WTC11 (cell line): ENCODE measurements at regions not wholly inside any gene's neighbourhood (a gene's known extent, or its start where the extent isn't known, plus 50 kb on each side); places are given as distances from the start of the nearest gene placed in this dataset.

Source experiments
- ATAC-seq: fragments of 200-7000 bp; cut with Tn5 transposase; 2 replicates; pipeline ENCODE4 v1.10.0; 2021; ENCODE audit warnings: mild to moderate bottlenecking, moderate library complexity
- CTCF ChIA-PET: fragments of 300-600 bp; sonication (Branson Sonifier 250); formaldehyde crosslinking; loops from one replicate; lab custom pipeline; 2021; ENCODE audit warnings: antibody characterized with exemption; lab: Charles Lee
- POLR2A ChIA-PET: fragments of 350-600 bp; sonication (Branson Sonifier 250); formaldehyde crosslinking; loops from one replicate; lab custom pipeline; 2021; ENCODE audit warnings: antibody characterized with exemption; lab: Charles Lee
- DNase-seq: peaks from one replicate; pipeline ENCODE4 v3.0.0; 2021; ENCODE audit warnings: low spot score
- H3K27ac Mint-ChIP-seq: 2 replicates; pipeline ENCODE4 v1.8.0; 2021; ENCODE audit warnings: mixed read lengths
- H3K27me3 Mint-ChIP-seq: 2 replicates; pipeline ENCODE4 v1.8.0; 2021; ENCODE audit warnings: low read depth, mild to moderate bottlenecking, moderate library complexity, mixed read lengths
- H3K36me3 Mint-ChIP-seq: 2 replicates; pipeline ENCODE4 v1.8.0; 2021; ENCODE audit warnings: mixed read lengths
- H3K4me1 Mint-ChIP-seq: 2 replicates; pipeline ENCODE4 v1.8.0; 2022; ENCODE audit warnings: mixed read lengths
- H3K4me3 Mint-ChIP-seq: 2 replicates; pipeline ENCODE4 v1.8.0; 2021; ENCODE audit warnings: mild to moderate bottlenecking, moderate library complexity, mixed read lengths
- H3K9me3 Mint-ChIP-seq: 2 replicates; pipeline ENCODE4 v1.8.0; 2021; ENCODE audit warnings: mixed read lengths
- ATF1 ChIP-seq: sonication (generic); formaldehyde crosslinking; IDR thresholded peaks from 2 replicates; pipeline ENCODE4 v1.8.1; 2023; ENCODE audit warnings: mild to moderate bottlenecking, moderate library complexity, missing genetic modification reagents
- CBFB ChIP-seq: sonication (generic); formaldehyde crosslinking; IDR thresholded peaks from 2 replicates; pipeline ENCODE4 v1.8.1; 2022; ENCODE audit warnings: mild to moderate bottlenecking, low read depth, missing genetic modification reagents
- ELF4 ChIP-seq: sonication (generic); formaldehyde crosslinking; IDR thresholded peaks from 2 replicates; pipeline ENCODE4 v1.8.1; 2022; ENCODE audit warnings: low read depth, mild to moderate bottlenecking, moderate library complexity, missing genetic modification reagents
- IRF2 ChIP-seq: sonication (generic); formaldehyde crosslinking; IDR thresholded peaks from 2 replicates; pipeline ENCODE4 v1.8.0; 2022; ENCODE audit warnings: low read depth, missing genetic modification reagents, borderline replicate concordance
- MAX ChIP-seq: sonication (generic); formaldehyde crosslinking; IDR thresholded peaks from 2 replicates; pipeline ENCODE4 v1.8.0; 2022; ENCODE audit warnings: mild to moderate bottlenecking, missing genetic modification reagents
- MLX ChIP-seq: sonication (generic); formaldehyde crosslinking; IDR thresholded peaks from 2 replicates; pipeline ENCODE4 v1.8.1; 2023; ENCODE audit warnings: mild to moderate bottlenecking, missing genetic modification reagents, moderate library complexity
- NR3C1 ChIP-seq: sonication (generic); formaldehyde crosslinking; conservative IDR thresholded peaks from 2 replicates; pipeline ENCODE4 v1.8.1; 2023; ENCODE audit warnings: low read depth, mild to moderate bottlenecking, missing genetic modification reagents
- OVOL2 ChIP-seq: fragments of 250-450 bp; sonication (Bioruptor Pico); IDR thresholded peaks from 2 replicates; pipeline ENCODE4 v1.9.0; 2021; ENCODE audit warnings: mild to moderate bottlenecking, borderline replicate concordance
- PREB ChIP-seq: sonication (generic); formaldehyde crosslinking; IDR thresholded peaks from 2 replicates; pipeline ENCODE4 v1.8.1; 2022; ENCODE audit warnings: mild to moderate bottlenecking, missing genetic modification reagents, moderate library complexity, borderline replicate concordance
- SMAD4 ChIP-seq: sonication (generic); formaldehyde crosslinking; IDR thresholded peaks from 2 replicates; pipeline ENCODE4 v1.8.0; 2022; ENCODE audit warnings: mild to moderate bottlenecking, missing genetic modification reagents
- TEAD4 ChIP-seq: sonication (generic); formaldehyde crosslinking; IDR thresholded peaks from 2 replicates; pipeline ENCODE4 v1.8.0; 2022; ENCODE audit warnings: mild to moderate bottlenecking, missing genetic modification reagents
- ZNF317 ChIP-seq: sonication (generic); formaldehyde crosslinking; IDR thresholded peaks from 2 replicates; pipeline ENCODE4 v1.8.1; 2023; ENCODE audit warnings: low read depth, mild to moderate bottlenecking, moderate library complexity, missing genetic modification reagents, borderline replicate concordance
- ZNF512 ChIP-seq: sonication (generic); formaldehyde crosslinking; IDR thresholded peaks from 2 replicates; pipeline ENCODE4 v1.8.1; 2022; ENCODE audit warnings: missing genetic modification reagents, borderline replicate concordance
- TF ChIP-seq, protein P1 (sequence below): fragments of 250-450 bp; sonication (Bioruptor Pico); IDR thresholded peaks from 2 replicates; pipeline ENCODE4 v1.9.0; 2021; ENCODE audit warnings: mild to moderate bottlenecking, borderline replicate concordance
- TF ChIP-seq, protein P2 (sequence below): sonication (generic); formaldehyde crosslinking; IDR thresholded peaks from 2 replicates; pipeline ENCODE4 v1.8.1; 2023; ENCODE audit warnings: mild to moderate bottlenecking, moderate library complexity, missing genetic modification reagents
- TF ChIP-seq, protein P3 (sequence below): sonication (generic); formaldehyde crosslinking; IDR thresholded peaks from 2 replicates; pipeline ENCODE4 v1.8.0; 2022; ENCODE audit warnings: mild to moderate bottlenecking, missing genetic modification reagents

DNA sequence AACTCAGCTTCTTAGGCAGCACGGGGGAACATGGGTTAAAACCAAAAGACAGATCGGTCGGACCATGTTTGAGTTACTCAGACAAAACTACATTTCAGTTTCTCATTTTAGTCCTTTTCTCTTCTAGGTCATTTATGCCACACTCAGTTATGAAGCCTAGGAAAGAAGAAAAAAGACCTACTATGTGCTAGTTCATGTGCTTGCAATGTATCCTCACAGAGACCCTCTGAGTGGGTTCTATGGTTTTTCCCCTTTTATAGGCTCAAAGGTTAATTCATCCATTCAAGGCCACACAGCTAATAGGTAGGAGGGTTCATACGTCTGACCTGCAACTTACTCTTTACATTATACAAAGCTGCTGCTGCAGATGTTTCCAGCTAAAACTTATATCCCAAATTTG, 104.7 kb upstream of the ZNF438 start:
- Mint-ChIP-seq H3K27ac (no peak overlapping the region), H3K27me3 (peaks cover 9% of the 10 kb centered on the region; the same call in 1 of the 2 replicates), H3K4me1 (peaks cover 22% of the 10 kb centered on the region)
- ChIA-PET POLR2A (no interaction called here), CTCF (no interaction called here)
- no peak for TF ChIP-seq IRF2 (CRISPR knock-in tag)
- TF ChIP-seq ELF4 (CRISPR knock-in tag), result no peak
- TF ChIP-seq NR3C1 (CRISPR knock-in tag), result no peak
- no peak for TF ChIP-seq ATF1 (CRISPR knock-in tag)
- TF ChIP-seq MLX (CRISPR knock-in tag), result no peak
- TF ChIP-seq TEAD4 (CRISPR knock-in tag), result no peak
- no peak for TF ChIP-seq OVOL2 (CRISPR knock-in tag)
- TF ChIP-seq, protein P1, sequence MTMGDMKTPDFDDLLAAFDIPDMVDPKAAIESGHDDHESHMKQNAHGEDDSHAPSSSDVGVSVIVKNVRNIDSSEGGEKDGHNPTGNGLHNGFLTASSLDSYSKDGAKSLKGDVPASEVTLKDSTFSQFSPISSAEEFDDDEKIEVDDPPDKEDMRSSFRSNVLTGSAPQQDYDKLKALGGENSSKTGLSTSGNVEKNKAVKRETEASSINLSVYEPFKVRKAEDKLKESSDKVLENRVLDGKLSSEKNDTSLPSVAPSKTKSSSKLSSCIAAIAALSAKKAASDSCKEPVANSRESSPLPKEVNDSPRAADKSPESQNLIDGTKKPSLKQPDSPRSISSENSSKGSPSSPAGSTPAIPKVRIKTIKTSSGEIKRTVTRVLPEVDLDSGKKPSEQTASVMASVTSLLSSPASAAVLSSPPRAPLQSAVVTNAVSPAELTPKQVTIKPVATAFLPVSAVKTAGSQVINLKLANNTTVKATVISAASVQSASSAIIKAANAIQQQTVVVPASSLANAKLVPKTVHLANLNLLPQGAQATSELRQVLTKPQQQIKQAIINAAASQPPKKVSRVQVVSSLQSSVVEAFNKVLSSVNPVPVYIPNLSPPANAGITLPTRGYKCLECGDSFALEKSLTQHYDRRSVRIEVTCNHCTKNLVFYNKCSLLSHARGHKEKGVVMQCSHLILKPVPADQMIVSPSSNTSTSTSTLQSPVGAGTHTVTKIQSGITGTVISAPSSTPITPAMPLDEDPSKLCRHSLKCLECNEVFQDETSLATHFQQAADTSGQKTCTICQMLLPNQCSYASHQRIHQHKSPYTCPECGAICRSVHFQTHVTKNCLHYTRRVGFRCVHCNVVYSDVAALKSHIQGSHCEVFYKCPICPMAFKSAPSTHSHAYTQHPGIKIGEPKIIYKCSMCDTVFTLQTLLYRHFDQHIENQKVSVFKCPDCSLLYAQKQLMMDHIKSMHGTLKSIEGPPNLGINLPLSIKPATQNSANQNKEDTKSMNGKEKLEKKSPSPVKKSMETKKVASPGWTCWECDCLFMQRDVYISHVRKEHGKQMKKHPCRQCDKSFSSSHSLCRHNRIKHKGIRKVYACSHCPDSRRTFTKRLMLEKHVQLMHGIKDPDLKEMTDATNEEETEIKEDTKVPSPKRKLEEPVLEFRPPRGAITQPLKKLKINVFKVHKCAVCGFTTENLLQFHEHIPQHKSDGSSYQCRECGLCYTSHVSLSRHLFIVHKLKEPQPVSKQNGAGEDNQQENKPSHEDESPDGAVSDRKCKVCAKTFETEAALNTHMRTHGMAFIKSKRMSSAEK (CRISPR knock-in tag), result no peak
- TF ChIP-seq, all 79 proteins: peak for 0
- no peaks in the 10 kb centered on the region for H3K36me3 Mint-ChIP-seq
- ATAC-seq (no peak), DNase-seq (no peak)
- H3K9me3 Mint-ChIP-seq, result no peaks in the 10 kb centered on the region
- no peak overlapping the region for H3K4me3 Mint-ChIP-seq

- no peak overlapping the region for H3K27ac Mint-ChIP-seq
- ChIA-PET POLR2A (no interaction called here), CTCF (no interaction called here)
- peaks cover 8% of the 10 kb centered on the region; the same call in 1 of the 2 replicates for H3K27me3 Mint-ChIP-seq
- DNase-seq (no peak), ATAC-seq (no peak)
- H3K4me1 Mint-ChIP-seq, result peaks cover 22% of the 10 kb centered on the region
- H3K4me3 Mint-ChIP-seq, result no peak overlapping the region
- no peak for TF ChIP-seq MAX
- TF ChIP-seq PREB (CRISPR knock-in tag), result no peak
- no peak for TF ChIP-seq OVOL2 (CRISPR knock-in tag)
- TF ChIP-seq, protein P2, sequence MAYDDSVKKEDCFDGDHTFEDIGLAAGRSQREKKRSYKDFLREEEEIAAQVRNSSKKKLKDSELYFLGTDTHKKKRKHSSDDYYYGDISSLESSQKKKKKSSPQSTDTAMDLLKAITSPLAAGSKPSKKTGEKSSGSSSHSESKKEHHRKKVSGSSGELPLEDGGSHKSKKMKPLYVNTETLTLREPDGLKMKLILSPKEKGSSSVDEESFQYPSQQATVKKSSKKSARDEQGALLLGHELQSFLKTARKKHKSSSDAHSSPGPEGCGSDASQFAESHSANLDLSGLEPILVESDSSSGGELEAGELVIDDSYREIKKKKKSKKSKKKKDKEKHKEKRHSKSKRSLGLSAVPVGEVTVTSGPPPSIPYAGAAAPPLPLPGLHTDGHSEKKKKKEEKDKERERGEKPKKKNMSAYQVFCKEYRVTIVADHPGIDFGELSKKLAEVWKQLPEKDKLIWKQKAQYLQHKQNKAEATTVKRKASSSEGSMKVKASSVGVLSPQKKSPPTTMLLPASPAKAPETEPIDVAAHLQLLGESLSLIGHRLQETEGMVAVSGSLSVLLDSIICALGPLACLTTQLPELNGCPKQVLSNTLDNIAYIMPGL (CRISPR knock-in tag), result no peak
- no peak for TF ChIP-seq SMAD4 (CRISPR knock-in tag)
- TF ChIP-seq CBFB (CRISPR knock-in tag), result no peak
- TF ChIP-seq, protein P3, sequence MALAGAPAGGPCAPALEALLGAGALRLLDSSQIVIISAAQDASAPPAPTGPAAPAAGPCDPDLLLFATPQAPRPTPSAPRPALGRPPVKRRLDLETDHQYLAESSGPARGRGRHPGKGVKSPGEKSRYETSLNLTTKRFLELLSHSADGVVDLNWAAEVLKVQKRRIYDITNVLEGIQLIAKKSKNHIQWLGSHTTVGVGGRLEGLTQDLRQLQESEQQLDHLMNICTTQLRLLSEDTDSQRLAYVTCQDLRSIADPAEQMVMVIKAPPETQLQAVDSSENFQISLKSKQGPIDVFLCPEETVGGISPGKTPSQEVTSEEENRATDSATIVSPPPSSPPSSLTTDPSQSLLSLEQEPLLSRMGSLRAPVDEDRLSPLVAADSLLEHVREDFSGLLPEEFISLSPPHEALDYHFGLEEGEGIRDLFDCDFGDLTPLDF, result no peak
- no peak for TF ChIP-seq ZNF512 (CRISPR knock-in tag)
- TF ChIP-seq ZNF317, result no peak
- H3K36me3 Mint-ChIP-seq, result no peaks in the 10 kb centered on the region
- no peaks in the 10 kb centered on the region for H3K9me3 Mint-ChIP-seq
Measured at GRCh38 chr10:31136930-31137885, 105.5 kb upstream of the ZNF438 start.
